NCI-H460 (cell line): ENCODE measurements at regions not wholly inside any gene's neighbourhood (a gene's known extent, or its start where the extent isn't known, plus 50 kb on each side); places are given as distances from the start of the nearest gene placed in this dataset.
A peak's percentile ranks its signal among the peaks of the same experiment; 100 is the strongest.
"Not testable (repeated sequence)": the region's sequence is repeated elsewhere in the genome, so short reads cannot be mapped to it uniquely, and the experiment has no call there.

Experiments
- DNase-seq: peaks from one replicate; pipeline ENCODE4 v3.0.0-alpha.2; 2016; ENCODE audit warnings: low read depth; ENCODE audit errors: extremely low read depth

DNA sequence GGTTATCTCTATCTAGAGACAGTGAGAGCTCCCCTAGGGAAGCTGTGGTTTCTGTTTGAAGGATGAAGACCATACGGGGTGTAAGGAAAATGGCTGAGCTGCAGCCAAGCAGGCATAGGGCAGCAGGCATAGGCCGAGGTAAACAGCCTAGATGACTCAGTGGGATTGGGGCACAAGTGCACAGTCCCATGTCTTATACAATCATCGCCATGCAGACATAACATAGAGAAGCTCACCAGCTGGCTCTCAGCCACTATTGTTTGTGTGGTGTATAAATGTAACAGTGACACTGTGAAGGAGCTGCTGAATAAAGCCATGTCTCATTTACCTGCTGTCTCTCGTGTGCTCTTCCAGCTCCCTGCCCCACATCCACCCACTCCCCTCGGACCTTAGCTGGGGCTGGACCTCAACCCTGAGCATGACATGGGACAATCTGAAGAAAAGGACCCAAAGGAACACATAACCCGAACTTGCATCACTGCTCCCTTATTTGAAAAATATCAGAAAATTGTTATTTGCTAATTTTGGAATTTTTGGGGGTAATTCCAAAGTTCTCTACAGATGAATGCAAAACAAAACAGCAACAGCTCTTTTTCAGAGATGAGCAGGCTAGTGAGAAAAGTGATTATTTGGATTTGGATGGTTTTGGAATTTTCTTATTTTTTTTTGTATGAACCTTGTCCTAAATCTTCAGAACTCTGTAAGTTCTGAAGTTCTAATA, 582.7 kb downstream of the REEP3 start:
- no peak for DNase-seq

DNA sequence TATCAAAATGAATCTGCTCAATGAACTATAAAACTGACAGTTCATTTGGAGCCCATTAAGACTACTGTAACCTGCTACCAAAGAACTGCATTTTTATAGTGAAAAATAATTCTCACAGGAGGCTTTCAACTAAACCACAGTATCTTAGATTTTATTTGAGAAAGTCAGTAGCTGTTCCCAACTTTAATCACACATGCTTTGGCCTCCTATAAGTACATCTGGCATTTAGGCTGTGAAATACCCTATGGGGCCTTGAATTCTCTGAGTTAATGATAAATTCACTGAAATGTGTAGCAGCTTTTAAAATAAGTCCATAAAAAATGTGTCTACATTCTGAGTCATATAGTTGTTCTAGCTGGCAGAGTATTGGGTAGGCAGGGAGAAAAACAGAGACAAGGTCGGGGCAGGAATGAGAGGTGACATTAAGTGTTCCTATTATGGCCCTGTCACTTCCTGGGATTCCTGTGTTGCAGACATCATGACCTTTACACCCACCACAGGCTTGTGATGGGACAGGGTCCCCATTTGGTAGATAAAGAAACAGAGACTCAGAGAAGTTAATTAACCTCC, 588.8 kb downstream of the REEP3 start:
- DNase-seq = no peak

DNA sequence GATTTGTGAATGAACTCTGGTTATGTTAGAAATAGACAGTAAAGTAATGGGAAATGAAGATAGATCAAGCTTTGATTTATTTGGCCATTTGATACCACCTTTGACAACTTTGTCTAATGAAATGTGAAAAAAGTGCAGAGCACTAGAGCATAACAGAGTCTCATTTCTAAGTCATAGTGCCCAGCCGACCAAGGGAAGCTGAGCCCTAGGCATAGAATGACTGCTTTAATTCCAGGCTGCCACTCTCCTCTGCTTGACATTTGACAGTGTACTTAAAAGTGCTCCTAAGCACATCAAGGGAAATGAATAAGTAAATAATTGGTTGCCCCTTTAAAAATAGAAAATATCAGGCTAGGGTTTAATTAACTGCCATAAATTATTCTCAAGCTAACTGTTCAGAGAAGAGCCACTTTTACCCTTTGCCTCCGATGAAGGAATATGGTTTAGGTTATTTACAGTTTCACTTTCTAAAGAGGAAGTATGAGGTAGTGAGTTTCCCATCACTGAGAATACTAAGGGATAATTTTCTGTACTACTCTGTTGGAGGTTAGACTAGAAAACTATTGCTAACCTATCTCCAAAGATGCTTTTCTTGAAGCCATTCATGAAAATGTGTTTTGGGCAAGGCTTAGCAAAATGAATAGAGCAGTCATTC, 591.6 kb downstream of the REEP3 start:
- DNase-seq = no peak

DNA sequence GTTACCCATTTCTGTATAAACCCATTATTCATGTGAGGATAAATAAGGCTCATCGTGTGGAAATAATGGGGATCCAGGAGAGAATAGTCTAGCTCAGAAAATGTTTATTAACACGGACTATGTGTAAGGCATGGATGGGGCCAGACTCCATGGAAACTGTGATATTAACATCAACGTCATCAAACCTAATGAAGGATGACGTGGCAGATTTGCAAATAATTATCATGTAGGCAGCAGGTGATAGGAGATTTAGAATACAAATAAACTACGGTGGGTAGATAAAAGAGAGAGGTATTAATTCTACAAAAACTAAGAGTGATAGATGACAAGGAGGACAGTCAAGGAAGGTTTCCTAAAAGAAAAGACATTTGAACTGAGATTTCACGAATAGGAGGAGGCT, 592.2 kb downstream of the REEP3 start:
- DNase-seq = no peak

DNA sequence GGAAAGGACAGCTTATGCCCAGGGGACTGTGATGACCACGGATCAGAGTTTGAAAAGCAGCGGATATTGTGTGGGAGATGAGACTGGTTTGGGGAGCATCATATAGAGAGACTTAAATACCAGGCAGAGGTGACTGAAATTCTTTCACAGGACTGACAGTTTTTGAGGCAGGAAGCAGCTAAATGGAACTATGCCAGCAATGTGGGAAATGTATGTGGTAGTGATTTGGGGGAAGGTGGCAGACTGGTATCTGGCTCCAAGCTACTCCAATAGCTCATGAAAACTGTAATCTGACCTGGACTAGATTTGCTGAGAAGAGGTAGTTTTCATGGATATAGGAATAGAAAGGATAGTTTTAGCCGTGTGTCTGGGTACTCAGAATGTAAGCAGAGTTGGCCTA, 592.6 kb downstream of the REEP3 start:
- no peak for DNase-seq

DNA sequence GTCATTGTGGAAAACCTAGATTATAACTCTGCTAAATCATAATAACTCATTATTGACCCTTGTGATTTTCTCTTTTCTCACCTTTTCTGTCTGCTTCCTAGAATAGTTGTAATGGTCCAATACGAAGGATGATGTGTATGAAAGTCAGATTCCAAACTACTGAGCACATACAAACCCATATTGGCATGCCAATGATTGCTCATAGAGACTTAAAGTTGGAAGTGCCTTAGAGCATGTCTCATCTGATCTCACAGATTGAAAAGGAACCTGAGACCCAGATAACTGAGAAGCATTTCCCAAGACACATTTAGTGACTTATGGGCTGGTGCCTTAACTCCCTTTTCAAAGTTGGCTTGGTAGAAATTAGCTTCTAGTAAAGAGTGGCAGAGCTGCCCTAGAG, 594.3 kb downstream of the REEP3 start:
- no peak for DNase-seq

DNA sequence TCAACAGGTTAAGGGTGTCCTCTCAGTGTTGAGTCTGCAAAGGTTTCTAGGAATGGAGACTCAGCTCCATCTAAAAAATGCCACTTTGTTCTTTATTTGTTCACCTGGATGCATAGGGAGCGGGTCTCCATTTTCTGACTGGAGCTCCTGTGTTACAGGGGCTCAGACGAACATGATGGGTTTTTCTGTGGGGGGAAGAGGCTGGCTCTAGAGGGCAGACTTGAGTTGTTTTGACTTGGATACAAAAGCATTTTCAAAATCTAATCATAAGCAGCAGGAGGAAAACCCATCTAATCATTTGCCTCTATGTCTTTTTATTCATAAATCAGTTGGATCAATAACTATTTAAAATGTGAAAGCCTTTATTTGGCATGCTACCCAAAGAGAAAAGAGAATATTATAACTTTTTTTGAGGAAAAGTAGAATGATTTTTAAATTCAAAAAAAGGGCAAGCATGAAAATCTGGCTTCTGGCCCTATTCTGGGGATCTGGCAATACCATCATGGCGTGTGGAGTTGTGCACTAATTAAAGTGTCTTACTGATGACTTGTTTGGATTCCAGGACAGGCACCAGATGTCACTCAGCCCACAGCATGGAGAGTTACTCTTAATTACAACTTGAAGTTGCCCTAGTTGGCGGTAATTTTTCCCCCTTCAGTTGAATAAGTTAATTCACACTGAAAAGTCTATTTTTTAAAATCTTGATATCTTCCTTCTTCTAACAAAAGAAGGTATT, 594.9 kb downstream of the REEP3 start:
- peak; percentile 18 for DNase-seq

DNA sequence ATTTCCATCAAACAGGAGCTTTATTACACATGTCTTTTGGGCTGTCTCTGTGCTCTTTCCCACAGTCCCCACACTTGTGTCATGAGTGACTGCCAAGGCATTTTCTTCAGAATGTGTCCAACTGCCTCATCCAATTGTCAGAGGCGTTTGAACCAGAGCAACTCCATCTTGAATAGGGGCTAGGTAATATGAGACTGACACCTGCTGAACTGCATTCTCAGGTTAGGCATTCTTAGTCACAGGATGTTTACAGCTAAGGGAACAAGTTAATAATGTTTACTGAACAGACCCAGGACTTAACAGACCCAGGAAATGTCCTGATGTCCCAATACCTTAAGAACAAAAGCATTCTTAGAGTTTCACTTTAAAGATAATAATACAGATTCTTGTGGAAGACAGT, 595.5 kb downstream of the REEP3 start:
- no peak for DNase-seq

DNA sequence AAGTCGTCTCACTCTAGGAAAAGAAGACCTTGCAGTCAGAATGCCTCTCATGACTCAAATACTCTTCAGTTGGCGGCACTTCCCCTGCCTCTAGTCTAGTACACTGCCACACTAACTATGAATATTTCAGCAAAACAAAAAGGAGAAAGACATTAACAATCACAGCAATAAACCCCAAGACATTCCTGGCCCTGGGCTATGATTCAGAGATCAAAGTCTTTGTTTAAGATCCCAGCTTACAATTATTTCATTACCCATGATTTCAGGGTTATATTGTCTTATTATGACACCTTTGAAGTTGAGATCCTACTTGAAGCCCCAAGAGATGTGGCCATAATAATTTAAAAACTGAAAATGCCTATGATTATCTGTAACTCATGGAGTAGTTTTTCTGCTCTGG, 597.5 kb downstream of the REEP3 start:
- DNase-seq = no peak

DNA sequence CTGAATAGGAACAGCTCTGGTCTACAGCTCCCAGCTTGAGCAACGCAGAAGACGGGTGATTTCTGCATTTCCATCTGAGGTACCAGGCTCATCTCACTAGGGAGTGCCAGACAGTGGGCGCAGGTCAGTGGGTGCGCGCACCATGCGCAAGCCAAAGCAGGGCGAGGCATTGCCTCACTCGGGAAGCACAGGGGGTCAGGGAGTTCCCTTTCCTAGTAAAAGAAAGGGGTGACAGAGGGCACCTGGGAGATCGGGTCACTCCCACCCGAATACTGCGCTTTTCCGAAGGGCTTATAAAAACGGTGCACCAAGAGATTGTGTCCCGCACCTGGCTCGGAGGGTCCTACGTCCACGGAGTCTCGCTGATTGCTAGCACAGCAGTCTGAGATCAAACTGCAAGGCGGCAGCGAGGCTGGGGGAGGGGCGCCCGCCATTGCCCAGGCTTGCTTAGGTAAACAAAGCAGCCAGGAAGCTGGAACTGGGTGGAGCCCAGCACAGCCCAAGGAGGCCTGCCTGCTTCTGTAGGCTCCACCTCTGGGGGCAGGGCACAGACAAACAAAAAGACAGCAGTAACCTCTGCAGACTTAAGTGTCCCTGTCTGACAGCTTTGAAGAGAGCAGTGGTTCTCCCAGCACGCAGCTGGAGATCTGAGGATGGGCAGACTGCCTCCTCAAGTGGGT, 599.2 kb downstream of the REEP3 start:
- not testable (repeated sequence) for DNase-seq

DNA sequence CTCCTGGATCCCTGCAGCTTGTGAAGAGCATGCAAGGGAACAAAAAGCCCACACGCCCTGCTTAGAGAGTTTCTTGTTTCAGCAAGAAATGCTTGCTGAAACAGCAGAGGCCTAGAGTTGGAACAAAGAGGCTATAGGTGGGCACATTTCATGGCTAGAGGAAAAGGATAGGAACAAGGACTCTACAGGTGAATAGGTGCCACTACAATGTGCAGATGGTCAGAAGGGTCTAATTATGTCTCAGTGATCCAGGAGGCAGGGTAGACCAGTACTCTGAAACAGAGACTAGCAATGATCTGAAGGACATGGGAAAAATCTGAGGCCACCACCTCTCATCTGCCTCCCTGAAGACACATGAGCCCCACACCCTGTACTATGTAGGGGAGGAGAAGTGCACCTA, 609.0 kb downstream of the REEP3 start:
- no peak for DNase-seq

DNA sequence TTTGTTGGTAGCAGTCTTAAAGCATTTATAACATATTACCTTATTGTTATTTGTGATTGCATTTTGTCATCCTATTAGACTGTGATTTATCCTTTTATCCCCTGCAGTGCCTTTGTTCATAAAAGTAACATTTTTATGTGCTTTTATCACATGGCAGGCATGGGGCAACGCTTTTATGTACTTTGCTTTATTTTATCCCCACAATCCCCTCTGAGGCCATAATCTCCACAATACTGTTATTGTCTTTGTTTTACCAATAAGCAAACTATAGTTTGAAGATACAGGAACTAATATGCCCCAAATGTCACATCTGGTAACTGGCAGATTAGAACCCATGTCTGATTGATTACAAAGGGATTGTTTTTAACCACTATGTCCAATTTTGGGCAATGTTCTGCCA, 613.5 kb downstream of the REEP3 start:
- no peak for DNase-seq

DNA sequence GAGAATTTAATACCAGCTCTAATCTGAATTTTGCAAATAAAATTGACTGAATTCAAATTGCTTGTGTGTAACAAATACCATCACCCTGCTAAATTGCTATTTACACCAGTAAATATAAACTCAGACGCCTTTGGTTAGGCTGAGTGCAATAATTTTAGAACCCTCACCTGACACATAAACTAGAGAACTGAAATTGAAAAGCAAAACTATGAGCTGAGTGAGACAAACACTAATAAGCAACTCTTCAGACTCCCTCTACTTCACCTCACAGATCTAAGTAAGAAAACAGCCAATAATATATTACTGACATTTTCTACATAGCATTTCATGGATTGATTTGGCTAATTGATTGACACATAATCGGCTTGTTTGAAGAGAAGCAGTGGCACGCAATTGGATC, 621.2 kb downstream of the REEP3 start:
- DNase-seq = no peak

DNA sequence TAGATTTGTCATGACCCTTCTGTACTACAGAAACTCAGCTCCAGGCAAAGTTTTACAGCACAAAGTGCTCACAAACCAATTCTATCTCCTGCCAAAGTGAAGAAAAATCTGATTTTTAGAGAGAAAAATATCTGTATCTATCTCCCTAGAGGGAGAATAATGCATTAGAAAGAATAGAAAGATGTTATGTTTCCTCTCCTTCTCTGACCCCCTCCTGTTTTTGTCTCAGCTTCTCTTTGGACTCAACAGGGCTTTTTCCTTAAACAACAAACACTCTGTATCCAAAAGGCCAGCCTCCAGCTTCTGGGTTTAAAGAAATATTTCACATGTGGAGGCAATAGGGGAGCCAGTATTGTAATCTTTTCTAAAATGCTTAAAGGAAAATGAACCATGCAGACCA, 627.4 kb downstream of the REEP3 start:
- no peak for DNase-seq

DNA sequence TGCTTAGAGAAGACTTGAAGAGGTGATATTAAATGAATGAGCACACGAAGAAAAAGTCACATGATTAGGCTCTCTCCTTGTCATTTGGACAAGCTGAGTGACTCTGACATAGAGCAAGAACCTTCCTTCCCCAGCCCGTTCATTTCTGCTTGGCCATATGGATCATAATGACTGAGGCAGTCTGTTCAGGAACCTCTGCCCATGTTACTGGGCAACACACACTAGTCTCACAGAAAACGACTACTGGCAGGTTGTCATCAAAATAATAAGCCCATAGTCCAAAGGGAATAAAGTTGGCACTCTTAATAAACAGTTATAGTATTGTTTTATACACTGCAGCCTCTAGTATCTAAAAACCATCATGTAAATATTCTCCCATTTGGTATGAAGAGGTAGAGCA, 635.0 kb downstream of the REEP3 start:
- no peak for DNase-seq

DNA sequence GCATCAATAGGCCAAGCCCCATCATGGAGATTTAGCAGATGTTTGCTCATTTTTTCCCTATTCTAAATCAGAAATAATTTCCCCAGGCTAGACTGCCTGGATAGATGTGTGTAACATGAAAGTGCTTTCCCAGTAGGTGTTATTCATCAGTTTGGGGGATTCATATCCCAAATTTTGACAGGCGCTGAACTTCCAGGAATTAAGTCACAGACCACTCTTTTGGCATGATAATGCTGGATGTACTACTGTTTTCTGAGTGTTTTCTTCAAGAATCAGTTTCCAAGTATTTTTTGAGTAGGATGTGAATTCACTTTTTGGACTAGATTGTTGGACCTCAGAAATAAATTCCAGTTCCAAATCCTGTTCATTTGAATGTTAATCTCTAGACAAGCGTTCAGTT, 637.4 kb downstream of the REEP3 start:
- no peak for DNase-seq

DNA sequence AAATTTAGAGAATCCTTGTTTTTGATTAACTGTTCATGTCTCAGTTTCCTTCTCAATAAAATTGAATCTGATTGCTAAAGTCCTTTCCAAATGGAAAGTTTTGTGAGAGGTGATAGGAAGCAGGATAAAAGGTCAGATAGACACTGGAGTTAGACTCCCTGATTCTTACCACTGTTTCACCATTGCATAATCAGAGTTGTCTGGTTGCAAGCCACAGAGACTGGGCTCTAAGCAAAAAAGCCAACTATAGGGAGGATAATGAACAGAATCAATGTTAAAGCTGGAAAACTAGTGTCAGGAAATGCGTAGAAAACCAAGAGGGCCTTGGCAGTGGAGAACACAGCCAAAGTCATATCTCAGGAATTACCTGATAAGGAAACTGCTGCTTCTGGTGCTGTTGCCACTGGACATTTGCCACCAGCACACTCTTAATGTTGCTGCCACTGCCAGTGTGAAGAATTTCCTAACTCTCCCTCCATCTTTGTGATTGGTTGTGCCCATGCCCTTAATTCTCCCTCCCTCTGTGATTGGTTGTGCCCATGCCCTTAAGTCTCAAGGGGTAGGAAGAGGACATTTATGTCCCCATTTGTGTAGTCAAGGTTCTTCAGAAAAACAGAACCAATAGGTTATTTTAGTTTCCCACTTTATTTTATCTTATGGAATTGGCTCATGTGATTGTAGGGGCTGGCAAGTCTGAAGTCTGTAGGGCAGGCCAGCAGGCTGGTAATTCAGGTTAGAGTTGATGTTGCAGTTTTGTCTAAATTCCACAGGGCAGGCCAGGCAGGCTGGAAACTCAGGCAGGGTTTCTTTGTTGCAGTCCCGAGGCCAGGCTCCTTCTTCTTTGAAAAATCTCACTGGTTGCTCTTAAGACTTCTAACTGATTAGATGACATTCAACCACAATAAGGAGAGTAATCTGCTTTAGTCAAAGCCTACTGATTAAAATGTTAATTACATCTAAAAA, 639.0 kb downstream of the REEP3 start:
- no peak for DNase-seq

DNA sequence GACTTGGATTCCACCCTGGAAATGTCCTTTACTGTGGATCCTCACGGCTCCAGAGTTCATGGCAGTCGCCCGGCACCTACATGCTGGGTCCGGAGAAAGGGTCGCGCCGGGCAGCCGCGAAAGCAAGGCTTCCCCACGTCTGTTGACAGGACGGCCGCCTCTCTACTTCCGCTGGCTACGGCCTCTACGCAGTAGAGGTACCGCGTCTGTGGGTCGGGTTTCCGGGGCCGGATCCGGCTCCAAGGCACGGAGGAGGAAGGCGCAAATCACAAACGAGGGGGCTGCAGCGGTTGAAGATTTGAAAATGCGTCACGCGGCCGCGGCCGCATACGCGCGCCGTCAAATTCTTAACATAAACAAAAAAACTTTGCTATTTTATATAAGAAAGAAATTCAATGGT, 649.6 kb downstream of the REEP3 start:
- DNase-seq = no peak

DNA sequence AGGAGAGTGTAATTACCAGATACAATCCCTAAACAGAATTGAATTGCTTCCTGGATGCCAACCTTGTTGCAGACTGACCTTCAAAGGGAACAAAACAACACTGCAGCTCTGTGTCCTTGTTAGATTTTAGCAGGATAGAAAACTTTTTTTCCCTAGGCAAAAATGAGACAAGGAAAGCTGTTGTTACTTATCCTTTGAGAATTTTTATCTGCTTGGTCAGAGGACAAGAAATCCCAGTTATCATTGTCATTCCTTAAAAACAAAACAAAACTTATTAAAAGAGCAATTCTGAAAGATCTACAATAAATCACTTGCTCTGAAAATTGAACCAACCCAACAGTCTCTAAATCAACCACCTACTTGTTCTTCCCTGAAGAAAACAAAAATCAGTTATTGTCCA, 652.6 kb downstream of the REEP3 start:
- no peak for DNase-seq

DNA sequence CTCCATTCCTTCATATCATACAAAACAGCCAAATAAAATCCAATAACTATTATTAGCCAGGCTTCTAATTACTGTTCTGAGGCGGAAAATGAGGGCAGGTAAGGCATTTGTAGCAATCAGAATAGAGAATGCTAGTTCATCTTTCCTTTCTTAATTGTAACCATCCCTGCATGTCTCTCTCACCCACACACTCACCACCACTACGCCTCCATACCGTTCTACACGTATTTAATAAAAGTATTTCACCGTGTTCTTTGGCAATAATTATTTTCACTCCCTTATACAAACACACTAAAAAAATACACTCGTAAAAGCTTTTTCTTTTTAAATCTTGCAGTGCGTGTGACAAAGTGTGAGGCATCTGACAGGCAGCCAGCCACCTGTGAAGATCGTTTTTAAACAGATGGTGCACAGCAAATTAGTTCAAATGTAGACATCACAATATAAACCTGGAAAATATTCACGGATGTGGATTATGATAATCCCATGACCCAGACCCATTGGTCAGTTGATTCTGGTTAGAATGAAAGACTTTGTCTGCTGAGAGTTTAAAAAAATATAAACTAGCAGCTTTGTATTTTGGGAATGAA, 653.6 kb downstream of the REEP3 start:
- no peak for DNase-seq
